C4-2B (cell line): ENCODE measurements at regions not wholly inside any gene's neighbourhood (a gene's known extent, or its start where the extent isn't known, plus 50 kb on each side); places are given as distances from the start of the nearest gene placed in this dataset.

ENCODE experiments used
- H3K27ac ChIP-seq: fragments of 450-650 bp; 2 replicates; pipeline ENCODE4 v1.5.1; 2017
- CTCF ChIP-seq: fragments of 450-650 bp; conservative IDR thresholded peaks from 2 replicates; pipeline ENCODE4 v1.5.1; 2017; ENCODE audit warnings: mild to moderate bottlenecking
- ZFX ChIP-seq: fragments of 450-650 bp; IDR thresholded peaks from 2 replicates; pipeline ENCODE4 v1.6.1; 2017

GRCh38 chr4:95749204-95749603 lies 90.7 kb upstream of the PDHA2 start:
- TF ChIP-seq CTCF = no peak
- no peak for TF ChIP-seq ZFX

GRCh38 chr4:95742872-95743271 lies 97.0 kb upstream of the PDHA2 start:
- TF ChIP-seq CTCF = no peak
- no peak overlapping the region for H3K27ac ChIP-seq

More at GRCh38 chr4:95749204-95749603, 90.7 kb upstream of the PDHA2 start:
- H3K27ac ChIP-seq = no peak overlapping the region

- no peak overlapping the region for H3K27ac ChIP-seq
- TF ChIP-seq ZFX (no peak), CTCF (no peak)
These were observed 97.7 kb upstream of the PDHA2 start for GRCh38 chr4:95742179-95742578.

- TF ChIP-seq ZFX (no peak), CTCF (no peak)
- H3K27ac ChIP-seq = no peak overlapping the region
These were observed 107.8 kb upstream of the PDHA2 start for GRCh38 chr4:95732061-95732460.

- TF ChIP-seq ZFX (no peak), CTCF (no peak)
- no peak overlapping the region for H3K27ac ChIP-seq
These were observed 110.3 kb upstream of the PDHA2 start for GRCh38 chr4:95729596-95729995.

- H3K27ac ChIP-seq = no peak overlapping the region
- no peak for TF ChIP-seq CTCF
- no peak for TF ChIP-seq ZFX
These were observed 111.7 kb upstream of the PDHA2 start for GRCh38 chr4:95728145-95728544.

- no peak overlapping the region for H3K27ac ChIP-seq
- TF ChIP-seq ZFX (no peak), CTCF (no peak)
These were observed 124.1 kb upstream of the PDHA2 start for GRCh38 chr4:95715830-95716229.
